GM18499 (cell line): ENCODE measurements at regions not wholly inside any gene's neighbourhood (a gene's known extent, or its start where the extent isn't known, plus 50 kb on each side); places are given as distances from the start of the nearest gene placed in this dataset.
"Not testable (repeated sequence)": the region's sequence is repeated elsewhere in the genome, so short reads cannot be mapped to it uniquely, and the experiment has no call there.

ENCODE experiments used
- ATAC-seq: cut with Tn5 transposase; IDR thresholded peaks from one replicate; pipeline ENCODE4 v1.9.1; 2021; ENCODE audit warnings: moderate number of reproducible peaks; ENCODE audit not compliant: insufficient read depth, unreplicated experiment

- no peak for ATAC-seq
Observed at GRCh38 chr2:175786471-175787124, 215.5 kb downstream of the LNPK start.

GRCh38 chr2:175777337-175777736 lies 224.7 kb downstream of the LNPK start:
- ATAC-seq: not testable (repeated sequence)

DNA sequence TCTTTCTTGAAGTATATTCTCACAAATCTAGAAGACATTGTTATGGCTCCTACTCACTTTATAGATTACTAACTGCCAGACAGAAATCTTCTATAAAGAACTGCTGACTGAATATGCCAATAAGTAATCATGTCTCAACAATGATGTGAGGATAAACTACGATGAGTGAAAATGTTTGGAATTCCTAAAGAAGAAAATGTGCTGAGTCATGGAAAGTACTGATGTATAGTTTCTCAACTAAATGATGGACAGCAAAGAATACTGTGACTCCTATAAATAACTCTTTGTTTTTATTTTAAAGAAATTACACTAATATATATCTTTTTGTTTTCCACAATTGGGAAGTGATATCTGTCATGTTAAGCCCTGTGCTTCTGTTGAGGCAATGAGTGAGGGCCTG lies 232.9 kb downstream of the LNPK start:
- no peak for ATAC-seq

DNA sequence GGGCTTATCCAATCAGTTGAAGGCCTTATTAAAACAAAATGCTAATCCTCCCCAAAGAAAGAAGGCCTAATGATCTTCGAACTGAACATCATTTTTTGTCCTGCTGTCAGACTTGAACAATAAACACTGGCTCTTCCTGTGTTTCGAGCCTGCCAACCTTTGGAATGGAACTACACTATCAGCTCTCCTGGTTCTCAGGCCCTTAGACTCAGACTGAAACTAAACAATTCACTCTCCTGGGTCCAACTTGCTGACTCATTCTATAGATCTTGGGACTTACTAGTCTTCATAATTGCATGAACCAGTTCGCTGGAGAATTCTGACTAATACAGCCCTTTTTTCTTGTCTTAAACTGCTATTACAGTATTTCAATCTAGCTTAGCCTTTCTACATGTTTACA lies 235.2 kb downstream of the LNPK start:
- no peak for ATAC-seq

DNA sequence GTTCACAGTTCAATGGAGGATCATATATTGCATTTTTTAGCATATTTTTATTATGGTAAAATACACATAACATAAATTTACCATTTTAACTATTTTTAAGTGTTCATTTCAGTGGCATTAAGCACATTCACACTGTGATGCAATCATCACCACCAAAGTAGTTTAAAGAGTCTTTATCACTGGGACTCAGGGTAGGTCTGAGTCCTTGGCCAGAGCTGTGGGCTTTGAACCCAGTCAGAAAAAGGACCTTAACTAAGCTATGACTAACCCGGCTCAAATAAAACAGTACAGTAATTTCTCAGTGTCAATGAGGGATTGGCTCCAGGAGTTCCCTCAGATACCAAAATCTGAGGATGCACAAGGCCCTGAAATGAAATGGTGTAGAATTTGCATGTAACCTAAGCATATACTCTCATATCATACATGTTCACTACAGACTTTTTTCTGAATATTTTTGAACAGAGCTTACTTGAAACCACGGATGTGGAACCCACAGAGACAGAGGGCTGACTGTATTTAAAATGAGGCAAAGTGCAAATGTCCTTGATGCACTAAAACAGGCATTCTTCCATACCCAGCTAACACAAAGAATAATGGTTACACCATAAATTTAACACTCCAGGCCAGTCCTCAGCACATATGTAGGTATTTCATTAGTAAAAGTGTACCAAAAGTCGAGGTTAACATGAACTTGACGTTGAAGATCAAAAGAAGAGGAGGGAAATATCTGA lies 246.2 kb downstream of the LNPK start:
- no peak for ATAC-seq

- no peak for ATAC-seq
Observed at GRCh38 chr2:175755169-175755568, 246.9 kb downstream of the LNPK start.

GRCh38 chr2:175750195-175750594 lies 251.9 kb downstream of the LNPK start:
- no peak for ATAC-seq

DNA sequence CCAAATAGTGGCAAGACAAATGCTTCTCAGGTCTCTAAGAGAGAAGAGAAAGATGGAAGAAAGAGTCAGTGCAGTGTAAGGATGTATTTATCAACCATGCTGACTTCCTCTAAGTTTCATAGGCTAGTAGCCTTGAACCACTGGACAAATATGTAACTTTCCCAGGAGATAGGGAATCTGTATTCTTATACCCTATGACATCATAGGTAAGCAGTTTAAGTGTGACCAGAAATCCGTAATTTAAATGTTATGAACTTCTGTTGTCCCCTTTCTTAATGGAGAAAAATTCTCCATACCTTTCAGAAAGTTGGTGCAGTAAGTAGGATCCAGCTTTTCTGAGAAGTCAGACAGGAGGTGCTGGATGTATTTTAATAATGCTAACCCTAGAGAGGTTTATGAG lies 256.2 kb downstream of the LNPK start:
- no peak for ATAC-seq

- no peak for ATAC-seq
Observed at GRCh38 chr2:175744000-175744399, 258.1 kb downstream of the LNPK start.

DNA sequence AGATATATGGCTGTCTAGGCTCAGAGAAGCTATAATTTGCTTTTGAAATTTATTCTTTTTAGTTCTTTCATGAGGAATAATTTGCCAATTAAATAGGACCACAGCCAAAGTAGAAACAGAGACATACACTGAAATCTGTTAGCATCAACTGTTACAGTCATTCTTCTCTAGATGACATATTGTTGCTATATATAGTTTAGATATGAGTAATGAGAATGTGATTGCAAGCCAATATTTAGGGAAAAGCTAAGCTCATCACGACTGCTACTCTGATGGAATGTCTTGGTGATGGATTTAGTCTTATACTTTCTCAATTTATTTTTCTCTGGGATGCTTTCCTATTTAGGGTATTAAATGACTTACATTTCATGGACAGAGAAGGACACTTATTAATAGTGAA lies 259.1 kb downstream of the LNPK start:
- ATAC-seq: no peak

DNA sequence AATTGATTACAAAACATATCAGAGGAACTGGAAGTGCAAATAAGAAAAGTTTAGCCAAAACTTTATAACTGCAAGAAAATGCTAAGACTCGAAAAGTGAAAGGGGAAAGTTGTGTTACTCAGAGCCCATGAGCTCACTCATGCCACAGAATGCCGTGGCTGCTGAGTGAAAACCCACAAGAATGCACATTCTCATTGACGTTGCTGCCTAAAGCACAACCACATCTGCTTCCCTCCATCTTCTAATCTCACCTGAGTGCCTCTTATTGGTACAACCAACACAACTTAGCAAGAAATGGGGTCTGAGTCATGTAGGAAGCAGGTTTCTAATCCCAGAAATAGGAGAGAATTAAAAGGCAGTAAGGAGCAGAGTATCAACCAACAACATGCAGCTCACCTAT lies 259.7 kb downstream of the LNPK start:
- ATAC-seq: no peak

DNA sequence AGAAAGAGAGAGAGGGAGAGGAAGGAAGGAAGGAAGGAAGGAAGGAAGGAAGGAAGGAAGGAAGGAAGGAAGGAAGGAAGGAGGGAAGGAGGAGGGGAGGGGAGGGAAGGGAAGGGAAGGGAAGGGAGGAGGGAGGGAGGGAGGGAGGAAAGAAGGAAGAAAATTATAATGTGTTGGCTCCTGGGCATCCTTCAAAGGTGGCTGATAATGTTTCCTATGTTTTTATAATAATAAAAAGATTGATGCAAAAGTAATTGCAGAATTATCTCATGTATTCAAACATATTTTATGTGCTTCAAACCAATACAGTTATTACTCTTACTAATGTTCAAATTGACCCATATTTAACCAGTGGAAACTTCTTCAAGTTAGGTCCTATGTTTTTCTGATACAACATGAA lies 260.9 kb downstream of the LNPK start:
- no peak for ATAC-seq

DNA sequence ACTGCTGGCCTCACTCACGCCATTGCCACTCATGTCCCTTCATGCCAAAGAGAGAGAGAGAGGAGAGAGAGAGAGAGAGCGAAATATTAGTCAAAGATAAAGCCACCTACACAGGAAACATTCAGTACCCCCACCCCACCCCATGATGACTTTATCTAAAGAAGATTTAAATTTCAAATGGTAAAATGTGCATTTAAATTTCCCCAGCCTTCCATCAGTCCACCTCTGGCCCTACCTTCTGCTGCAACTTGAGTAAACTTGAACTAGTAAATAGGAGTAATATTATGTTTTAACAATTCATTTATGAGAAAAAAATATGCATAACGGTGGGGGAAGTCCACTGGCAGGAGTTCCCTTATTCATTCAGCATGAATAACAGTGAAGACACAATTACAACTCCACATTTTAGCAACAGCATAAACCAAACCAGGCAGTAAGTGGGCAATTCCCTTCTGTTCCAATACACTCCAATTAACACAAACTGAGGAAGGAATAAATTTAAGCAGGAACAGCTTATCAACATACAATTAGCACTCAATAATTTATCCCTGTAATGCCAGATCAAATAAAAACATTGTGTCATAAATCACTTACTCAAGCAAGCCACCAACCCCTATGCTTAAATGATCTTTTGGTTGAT lies 264.2 kb downstream of the LNPK start:
- ATAC-seq: no peak

GRCh38 chr2:175734686-175735085 lies 267.4 kb downstream of the LNPK start:
- ATAC-seq: no peak

DNA sequence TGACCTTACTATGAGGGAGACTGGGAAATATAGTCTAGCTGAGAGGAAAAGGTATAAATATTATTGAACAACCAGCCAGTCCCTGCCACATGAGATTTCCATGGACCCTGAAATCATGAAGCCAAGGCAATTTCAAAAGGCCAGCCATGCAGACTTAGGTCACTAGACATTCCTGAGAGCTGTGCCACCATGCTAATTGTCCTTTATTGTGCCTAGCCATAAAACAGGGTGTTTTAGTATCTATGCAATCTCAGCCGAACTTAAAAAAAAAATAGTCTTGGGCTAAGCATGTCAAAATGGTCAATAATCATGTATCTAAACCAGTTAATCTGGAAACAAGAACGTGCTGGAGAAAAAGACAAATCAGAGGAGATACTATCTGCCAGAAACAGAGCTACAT lies 269.5 kb downstream of the LNPK start:
- no peak for ATAC-seq

DNA sequence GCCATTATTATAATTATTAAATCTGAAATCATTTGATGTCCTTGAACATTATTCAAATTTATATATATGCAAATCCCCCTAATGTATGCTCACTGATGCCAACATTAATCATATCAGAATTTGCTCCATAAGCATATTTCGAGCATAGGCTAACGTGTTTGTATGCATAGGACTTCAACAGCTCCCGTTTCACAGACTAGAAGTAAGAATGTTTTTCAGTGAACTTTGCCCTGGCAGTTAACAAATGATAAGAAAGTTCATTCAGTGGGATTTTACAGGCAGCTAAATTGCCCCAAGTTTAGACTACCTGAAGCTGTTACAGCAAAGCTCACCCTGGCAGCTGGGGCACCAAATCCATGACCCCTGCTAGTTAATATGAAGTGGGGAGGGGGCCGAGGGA lies 272.0 kb downstream of the LNPK start:
- no peak for ATAC-seq

GRCh38 chr2:175729049-175729706 lies 272.9 kb downstream of the LNPK start:
- no peak for ATAC-seq

DNA sequence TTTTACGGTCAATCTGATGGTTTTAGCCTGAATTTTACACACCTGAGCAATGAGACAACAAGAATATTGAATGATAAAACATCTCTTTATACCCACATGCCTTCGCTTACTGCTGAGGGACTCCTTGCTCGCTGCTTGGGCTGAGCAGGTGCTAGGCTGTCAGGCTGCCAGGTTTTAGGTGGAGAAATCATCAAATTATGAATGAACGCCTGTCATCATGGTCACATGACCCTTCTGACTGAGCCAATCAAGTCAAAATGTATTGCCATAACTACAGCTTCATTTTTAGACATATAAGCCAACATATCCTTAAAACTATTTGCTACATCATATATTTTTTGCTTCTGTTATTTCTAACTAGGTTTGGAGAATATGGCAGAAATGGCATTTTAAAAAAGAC lies 274.0 kb downstream of the LNPK start:
- ATAC-seq: no peak

GRCh38 chr2:175726223-175726622 lies 275.8 kb downstream of the LNPK start:
- no peak for ATAC-seq

DNA sequence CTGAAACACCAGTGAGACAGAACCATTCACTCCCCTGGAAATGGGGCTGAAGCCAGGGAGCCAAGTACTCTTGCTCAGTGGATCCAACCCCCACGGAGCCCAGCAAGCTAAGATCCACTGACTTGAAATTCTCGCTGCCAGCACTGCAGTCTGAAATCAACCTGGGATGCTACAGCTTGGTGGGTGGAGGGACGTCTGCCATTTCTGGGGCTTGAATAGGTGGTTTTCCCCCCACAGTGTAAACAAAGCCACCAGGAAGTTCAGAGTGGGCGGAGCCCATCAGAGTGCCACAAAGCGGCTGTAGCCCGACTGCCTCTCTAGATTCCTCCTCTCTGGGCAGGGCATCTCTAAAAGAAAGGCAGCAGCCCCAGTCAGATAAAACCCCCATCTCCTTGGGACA lies 292.8 kb downstream of the LNPK start:
- no peak for ATAC-seq

GRCh38 chr2:175707322-175707721 lies 294.7 kb downstream of the LNPK start:
- no peak for ATAC-seq
